HFF-Myc (cell line): ENCODE measurements at regions not wholly inside any gene's neighbourhood (a gene's known extent, or its start where the extent isn't known, plus 50 kb on each side); places are given as distances from the start of the nearest gene placed in this dataset.

ENCODE experiments used
- DNase-seq: peaks from one replicate; pipeline ENCODE4 v3.0.0-alpha.2; 2011; ENCODE audit warnings: low read depth; ENCODE audit errors: extremely low read depth
- H3K4me3 ChIP-seq: replicated peaks from 2 replicates; pipeline ENCODE4 v1.5.1; 2011; ENCODE audit warnings: low read depth, mild to moderate bottlenecking, control low read depth, low read length
- TF ChIP-seq, protein P1 (sequence below): IDR thresholded peaks from 2 replicates; pipeline ENCODE4 v1.5.1; 2012; ENCODE audit warnings: mild to moderate bottlenecking, low read depth, low read length, control low read depth; ENCODE audit errors: missing control alignments

- H3K4me3 ChIP-seq = no peak overlapping the region
- DNase-seq = no peak
- TF ChIP-seq, protein P1, sequence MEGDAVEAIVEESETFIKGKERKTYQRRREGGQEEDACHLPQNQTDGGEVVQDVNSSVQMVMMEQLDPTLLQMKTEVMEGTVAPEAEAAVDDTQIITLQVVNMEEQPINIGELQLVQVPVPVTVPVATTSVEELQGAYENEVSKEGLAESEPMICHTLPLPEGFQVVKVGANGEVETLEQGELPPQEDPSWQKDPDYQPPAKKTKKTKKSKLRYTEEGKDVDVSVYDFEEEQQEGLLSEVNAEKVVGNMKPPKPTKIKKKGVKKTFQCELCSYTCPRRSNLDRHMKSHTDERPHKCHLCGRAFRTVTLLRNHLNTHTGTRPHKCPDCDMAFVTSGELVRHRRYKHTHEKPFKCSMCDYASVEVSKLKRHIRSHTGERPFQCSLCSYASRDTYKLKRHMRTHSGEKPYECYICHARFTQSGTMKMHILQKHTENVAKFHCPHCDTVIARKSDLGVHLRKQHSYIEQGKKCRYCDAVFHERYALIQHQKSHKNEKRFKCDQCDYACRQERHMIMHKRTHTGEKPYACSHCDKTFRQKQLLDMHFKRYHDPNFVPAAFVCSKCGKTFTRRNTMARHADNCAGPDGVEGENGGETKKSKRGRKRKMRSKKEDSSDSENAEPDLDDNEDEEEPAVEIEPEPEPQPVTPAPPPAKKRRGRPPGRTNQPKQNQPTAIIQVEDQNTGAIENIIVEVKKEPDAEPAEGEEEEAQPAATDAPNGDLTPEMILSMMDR = no peak
These were observed 86.3 kb downstream of the HS3ST1 start for GRCh38 chr4:11342401-11342800.

GRCh38 chr4:11341337-11342043 is 87.2 kb downstream of the HS3ST1 start:
- DNase-seq = no peak
- H3K4me3 ChIP-seq = no peak overlapping the region
- TF ChIP-seq, protein P1 = no peak

- DNase-seq = no peak
- H3K4me3 ChIP-seq = no peak overlapping the region
- TF ChIP-seq, protein P1 = no peak
These were observed 89.5 kb downstream of the HS3ST1 start for GRCh38 chr4:11338956-11339782.

DNA sequence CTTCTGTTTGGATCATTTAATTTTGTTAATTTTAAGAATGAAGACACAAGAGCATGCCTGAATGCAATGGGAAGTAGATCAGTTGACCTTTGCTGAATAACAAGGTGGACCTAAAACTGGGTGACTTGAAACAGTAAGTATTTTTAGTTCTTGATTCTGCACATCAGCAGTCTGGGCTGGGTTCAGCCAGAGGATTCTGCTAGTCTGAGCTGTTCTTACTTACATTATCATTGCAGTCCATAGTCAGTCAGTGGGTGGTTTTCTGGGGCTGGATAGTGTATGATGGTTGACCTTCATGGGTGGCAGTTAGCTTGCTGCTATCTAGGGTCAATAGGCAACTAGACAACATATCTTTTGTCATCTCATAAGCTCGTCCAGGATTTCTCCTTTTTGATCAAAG is 91.4 kb downstream of the HS3ST1 start:
- TF ChIP-seq, protein P1 = no peak
- H3K4me3 ChIP-seq = no peak overlapping the region

DNA sequence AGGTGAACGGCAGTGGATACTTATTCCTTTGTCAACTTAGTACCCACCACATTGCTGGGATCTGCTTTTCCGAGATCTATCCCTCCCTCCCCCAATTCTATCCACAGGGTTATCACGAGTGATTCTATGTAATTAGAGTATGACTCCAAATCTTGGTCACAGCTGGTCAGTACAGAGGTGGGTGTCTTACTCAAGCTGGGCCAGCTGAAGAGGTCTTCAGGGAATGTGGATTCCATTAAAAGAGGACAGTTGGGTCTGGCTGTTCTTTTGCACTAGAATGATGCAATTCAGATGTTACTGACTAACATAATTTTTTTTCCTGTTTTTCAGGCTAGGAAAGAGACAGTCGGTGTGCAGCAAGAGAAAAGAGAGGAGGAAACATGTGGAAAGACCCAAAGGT is 92.3 kb downstream of the HS3ST1 start:
- DNase-seq = no peak
- H3K4me3 ChIP-seq = no peak overlapping the region
- TF ChIP-seq, protein P1 = no peak

More for the DNA sequence above, 91.4 kb downstream of the HS3ST1 start:
- no peak for DNase-seq

GRCh38 chr4:11334887-11335286 is 93.8 kb downstream of the HS3ST1 start:
- no peak overlapping the region for H3K4me3 ChIP-seq
- TF ChIP-seq, protein P1 = no peak
- DNase-seq = no peak
